MCF 10A (cell line): ENCODE measurements at regions not wholly inside any gene's neighbourhood (a gene's known extent, or its start where the extent isn't known, plus 50 kb on each side); places are given as distances from the start of the nearest gene placed in this dataset.

ENCODE experiments used
- BruUV-seq: library from RNA; stranded (reverse); fragments of 400-500 nt; replicated peaks from 2 replicates; lab custom pipeline; 2021; lab: Mats Ljungman, UMichigan
- CTCF ChIA-PET: fragments of 300-600 bp; sonication (Branson Sonifier 250); formaldehyde crosslinking; extraction: SDS; loops from one replicate; lab custom pipeline; 2021; ENCODE audit warnings: antibody characterized with exemption, inconsistent platforms; lab: Yijun Ruan, JAX
- POLR2A ChIA-PET: fragments of 300-600, 350-650 bp; sonication (Branson Sonifier 250); formaldehyde crosslinking; extraction: SDS; loops from one replicate; lab custom pipeline; 2020; ENCODE audit warnings: antibody characterized with exemption, inconsistent platforms; lab: Yijun Ruan, JAX
- DNase-seq: peaks from one replicate; pipeline ENCODE4 v3.0.0-alpha.2; 2018; ENCODE audit not compliant: unreplicated experiment
- H3K27ac Mint-ChIP-seq: one replicate; pipeline ENCODE4 v1.8.0; 2022; ENCODE audit warnings: mild to moderate bottlenecking, low read depth, mixed read lengths; ENCODE audit not compliant: unreplicated experiment
- H3K27me3 Mint-ChIP-seq: one replicate; pipeline ENCODE4 v1.8.0; 2022; ENCODE audit warnings: mixed read lengths; ENCODE audit not compliant: insufficient read depth, unreplicated experiment
- H3K36me3 Mint-ChIP-seq: one replicate; pipeline ENCODE4 v1.8.0; 2022; ENCODE audit warnings: mild to moderate bottlenecking, moderate library complexity, mixed read lengths; ENCODE audit not compliant: insufficient read depth, unreplicated experiment
- H3K4me1 Mint-ChIP-seq: one replicate; pipeline ENCODE4 v1.8.0; 2022; ENCODE audit warnings: mixed read lengths; ENCODE audit not compliant: insufficient read depth, unreplicated experiment
- H3K4me3 Mint-ChIP-seq: one replicate; pipeline ENCODE4 v1.8.0; 2022; ENCODE audit warnings: mild to moderate bottlenecking, moderate library complexity, mixed read lengths; ENCODE audit not compliant: unreplicated experiment
- H3K9me3 Mint-ChIP-seq: one replicate; pipeline ENCODE4 v1.8.0; 2022; ENCODE audit warnings: mixed read lengths; ENCODE audit not compliant: unreplicated experiment
- CTCF ChIP-seq: fragments of 200-600 bp; IDR thresholded peaks from one replicate; pipeline ENCODE4 v1.8.0; 2022; ENCODE audit warnings: antibody characterized with exemption, mild to moderate bottlenecking; ENCODE audit not compliant: unreplicated experiment
- intact Hi-C: fragments of 100-400 bp; cut with micrococcal nuclease; formaldehyde crosslinking; loops from 2 replicates; pipeline ENCODE4 v1.14.1; 2022

GRCh38 chr5:17847286-17847685 is 213.0 kb downstream of the TAF11L14 start:
- Mint-ChIP-seq H3K27ac (no peak overlapping the region), H3K4me1 (no peaks in the 10 kb centered on the region), H3K4me3 (no peak overlapping the region), H3K36me3 (no peaks in the 10 kb centered on the region), H3K27me3 (no peaks in the 10 kb centered on the region), H3K9me3 (no peaks in the 10 kb centered on the region)
- no peak for DNase-seq
- intact Hi-C loops, result no loop called here
- ChIA-PET POLR2A (no interaction called here), CTCF (interaction anchor here (0.5 kb wide), 1 partner anchor 187 kb away, joined by 3 read pairs; no protein-coding TSS in a partner anchor)
- TF ChIP-seq CTCF, result no peak
- no TSS peak for BruUV-seq

GRCh38 chr5:17852111-17852510 is 217.9 kb downstream of the TAF11L14 start:
- DNase-seq, result no peak
- H3K4me1 Mint-ChIP-seq, result no peaks in the 10 kb centered on the region
- CTCF ChIA-PET, result interaction anchor here (0.6 kb wide), 1 partner anchor 845 kb away, joined by 3 read pairs; no protein-coding TSS in a partner anchor
- intact Hi-C loops, result no loop called here
- no TSS peak for BruUV-seq
- no peaks in the 10 kb centered on the region for H3K36me3 Mint-ChIP-seq
- POLR2A ChIA-PET, result interaction anchor here (0.5 to 1.3 kb wide), 2 partner anchors 13 to 104 kb away, joined by 3 to 4 read pairs; no protein-coding TSS in a partner anchor
- H3K27ac Mint-ChIP-seq, result no peak overlapping the region
- H3K4me3 Mint-ChIP-seq, result no peak overlapping the region
- no peaks in the 10 kb centered on the region for H3K9me3 Mint-ChIP-seq
- TF ChIP-seq CTCF, result no peak
- no peaks in the 10 kb centered on the region for H3K27me3 Mint-ChIP-seq

GRCh38 chr5:17852740-17853139 is 218.5 kb downstream of the TAF11L14 start:
- no peak for TF ChIP-seq CTCF
- H3K36me3 Mint-ChIP-seq, result no peaks in the 10 kb centered on the region
- H3K4me1 Mint-ChIP-seq, result no peaks in the 10 kb centered on the region
- intact Hi-C loops, result no loop called here
- no peak overlapping the region for H3K4me3 Mint-ChIP-seq
- no peak overlapping the region for H3K27ac Mint-ChIP-seq
- BruUV-seq, result no TSS peak
- ChIA-PET CTCF (interaction anchor here (0.6 kb wide), 1 partner anchor 846 kb away, joined by 3 read pairs; no protein-coding TSS in a partner anchor), POLR2A (no interaction called here)
- no peaks in the 10 kb centered on the region for H3K27me3 Mint-ChIP-seq
- DNase-seq, result no peak
- no peaks in the 10 kb centered on the region for H3K9me3 Mint-ChIP-seq

GRCh38 chr5:17854901-17855300 is 220.6 kb downstream of the TAF11L14 start:
- ChIA-PET POLR2A (no interaction called here), CTCF (no interaction called here)
- no peaks in the 10 kb centered on the region for H3K36me3 Mint-ChIP-seq
- H3K27ac Mint-ChIP-seq, result no peak overlapping the region
- BruUV-seq, result no TSS peak
- no peaks in the 10 kb centered on the region for H3K27me3 Mint-ChIP-seq
- H3K4me1 Mint-ChIP-seq, result no peaks in the 10 kb centered on the region
- intact Hi-C loops, result no loop called here
- DNase-seq, result no peak
- no peak overlapping the region for H3K4me3 Mint-ChIP-seq
- TF ChIP-seq CTCF, result no peak
- H3K9me3 Mint-ChIP-seq, result peaks cover 12% of the 10 kb centered on the region
